ENCODE measurements at regions not wholly inside any gene's neighbourhood (a gene's known extent, or its start where the extent isn't known, plus 50 kb on each side); places are given as distances from the start of the nearest gene placed in this dataset.

DNA sequence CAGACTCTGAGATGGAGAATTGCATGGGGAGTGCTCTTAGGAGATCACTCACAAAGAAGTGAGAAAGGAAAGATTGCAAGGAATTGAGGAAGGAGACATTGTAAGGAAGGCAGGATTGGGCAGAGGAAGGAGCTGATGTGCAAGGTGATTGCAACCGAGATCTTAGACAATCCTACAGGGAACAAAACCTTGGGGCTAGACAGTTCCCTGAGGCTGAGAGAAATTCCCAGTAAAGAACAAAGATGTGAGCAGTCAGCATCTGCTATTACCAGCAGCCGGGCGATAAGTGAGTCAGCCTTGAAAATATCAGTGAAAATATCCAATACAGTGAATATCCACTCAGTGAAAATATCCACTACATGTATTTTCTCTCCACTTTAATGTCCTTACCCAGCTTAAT, 143.6 kb upstream of the TBC1D5 start:
- Mint-ChIP-seq H3K4me3 (no peak overlapping the region), H3K27ac (no peak overlapping the region), H3K27me3 (ENCODE audit: low read depth) (no peaks in the 10 kb centered on the region), H3K4me1 (peaks cover 5 to 6% of the 10 kb centered on the region in 2 experiments; a peak in 2 of 4 replicates), H3K9me3 (no peaks in the 10 kb centered on the region), H3K36me3 (ENCODE audit: insufficient read depth in 1 of 3, low read depth in 3 of 3) (no peaks in the 10 kb centered on the region)
- Histone ChIP-seq H2BK5ac (ENCODE audit: insufficient read length, low read length) (no peak overlapping the region), H3K23me2 (ENCODE audit: insufficient read length, low read depth, low read length, poor library complexity, severe bottlenecking) (no peaks in the 10 kb centered on the region), H2BK12ac (ENCODE audit: insufficient read length, low read depth, low read length) (no peak overlapping the region), H2AFZ (ENCODE audit: low read length) (no peak overlapping the region), H4K5ac (ENCODE audit: insufficient read length, low read depth, low read length) (no peak overlapping the region), H4K8ac (replicated peaks; ENCODE audit: insufficient read length, low read depth, low read length) (no peak overlapping the region), H2BK120ac (ENCODE audit: low read depth, low read length, poor library complexity, severe bottlenecking) (no peak overlapping the region), H3K23ac (ENCODE audit: insufficient read length, low read depth, low read length) (no peak overlapping the region), H3K27ac (ENCODE audit: insufficient read length, low read depth, low read length) (no peak overlapping the region), H4K20me1 (ENCODE audit: control insufficient read depth, insufficient read depth, insufficient read length) (no peaks in the 10 kb centered on the region), H3K4ac (ENCODE audit: low read depth, low read length) (no peak overlapping the region), H3K79me1 (ENCODE audit: insufficient read depth, low read depth, low read length, poor library complexity, severe bottlenecking) (no peaks in the 10 kb centered on the region), H3K9ac (ENCODE audit: extremely low read depth, insufficient read length, low read length) (no peak overlapping the region), H3K14ac (ENCODE audit: insufficient read depth, low read length) (no peak overlapping the region), H4K91ac (ENCODE audit: insufficient read length, low read depth, low read length) (no peak overlapping the region), H2AK5ac (ENCODE audit: insufficient read length, low read length) (no peak overlapping the region), H3T11ph (ENCODE audit: low read length) (no peak overlapping the region), H3K9me3 (ENCODE audit: control insufficient read depth, low read depth, low read length) (no peaks in the 10 kb centered on the region), H3K27me3 (ENCODE audit: insufficient read depth, low read length) (no peaks in the 10 kb centered on the region), H3K4me2 (ENCODE audit: insufficient read depth, insufficient read length, low read length) (no peak overlapping the region), H3K56ac (ENCODE audit: insufficient read length, low read depth, low read length) (no peak overlapping the region), H3K4me1 (ENCODE audit: insufficient read depth, low read length) (no peaks in the 10 kb centered on the region; the same call in 1 of the 2 replicates), H2BK15ac (ENCODE audit: low read depth, low read length) (no peak overlapping the region), H3K18ac (ENCODE audit: insufficient read length, low read depth, low read length) (no peak overlapping the region), H2BK20ac (ENCODE audit: low read depth, low read length, poor library complexity, severe bottlenecking) (no peak overlapping the region), H3K79me2 (ENCODE audit: insufficient read depth, low read length) (no peaks in the 10 kb centered on the region)
- no CpG with 5 or more reads among the region's 3 CpGs for WGBS (ENCODE audit: extremely low coverage, insufficient read length, low lambda C conversion rate)
- TF ChIP-seq, protein P1, sequence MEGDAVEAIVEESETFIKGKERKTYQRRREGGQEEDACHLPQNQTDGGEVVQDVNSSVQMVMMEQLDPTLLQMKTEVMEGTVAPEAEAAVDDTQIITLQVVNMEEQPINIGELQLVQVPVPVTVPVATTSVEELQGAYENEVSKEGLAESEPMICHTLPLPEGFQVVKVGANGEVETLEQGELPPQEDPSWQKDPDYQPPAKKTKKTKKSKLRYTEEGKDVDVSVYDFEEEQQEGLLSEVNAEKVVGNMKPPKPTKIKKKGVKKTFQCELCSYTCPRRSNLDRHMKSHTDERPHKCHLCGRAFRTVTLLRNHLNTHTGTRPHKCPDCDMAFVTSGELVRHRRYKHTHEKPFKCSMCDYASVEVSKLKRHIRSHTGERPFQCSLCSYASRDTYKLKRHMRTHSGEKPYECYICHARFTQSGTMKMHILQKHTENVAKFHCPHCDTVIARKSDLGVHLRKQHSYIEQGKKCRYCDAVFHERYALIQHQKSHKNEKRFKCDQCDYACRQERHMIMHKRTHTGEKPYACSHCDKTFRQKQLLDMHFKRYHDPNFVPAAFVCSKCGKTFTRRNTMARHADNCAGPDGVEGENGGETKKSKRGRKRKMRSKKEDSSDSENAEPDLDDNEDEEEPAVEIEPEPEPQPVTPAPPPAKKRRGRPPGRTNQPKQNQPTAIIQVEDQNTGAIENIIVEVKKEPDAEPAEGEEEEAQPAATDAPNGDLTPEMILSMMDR (conservative IDR thresholded peaks at IDR 0.05): no peak
- DNase-seq: no peak
